Stimulated activated CD4-positive, alpha-beta T cell treated with anti-CD3 and anti-CD28 coated beads, TNF-alpha, amount 100 ng/mL, for 48 hours (primary cell): ENCODE measurements at regions not wholly inside any gene's neighbourhood (a gene's known extent, or its start where the extent isn't known, plus 50 kb on each side); places are given as distances from the start of the nearest gene placed in this dataset.
"Not testable (repeated sequence)": the region's sequence is repeated elsewhere in the genome, so short reads cannot be mapped to it uniquely, and the experiment has no call there.

Source experiments
- DNase-seq, 3 donors: peaks; one replicate each; pipeline ENCODE4 v3.0.0-alpha.2; 2020; ENCODE audit warnings: low read depth in 3 of 3

DNA sequence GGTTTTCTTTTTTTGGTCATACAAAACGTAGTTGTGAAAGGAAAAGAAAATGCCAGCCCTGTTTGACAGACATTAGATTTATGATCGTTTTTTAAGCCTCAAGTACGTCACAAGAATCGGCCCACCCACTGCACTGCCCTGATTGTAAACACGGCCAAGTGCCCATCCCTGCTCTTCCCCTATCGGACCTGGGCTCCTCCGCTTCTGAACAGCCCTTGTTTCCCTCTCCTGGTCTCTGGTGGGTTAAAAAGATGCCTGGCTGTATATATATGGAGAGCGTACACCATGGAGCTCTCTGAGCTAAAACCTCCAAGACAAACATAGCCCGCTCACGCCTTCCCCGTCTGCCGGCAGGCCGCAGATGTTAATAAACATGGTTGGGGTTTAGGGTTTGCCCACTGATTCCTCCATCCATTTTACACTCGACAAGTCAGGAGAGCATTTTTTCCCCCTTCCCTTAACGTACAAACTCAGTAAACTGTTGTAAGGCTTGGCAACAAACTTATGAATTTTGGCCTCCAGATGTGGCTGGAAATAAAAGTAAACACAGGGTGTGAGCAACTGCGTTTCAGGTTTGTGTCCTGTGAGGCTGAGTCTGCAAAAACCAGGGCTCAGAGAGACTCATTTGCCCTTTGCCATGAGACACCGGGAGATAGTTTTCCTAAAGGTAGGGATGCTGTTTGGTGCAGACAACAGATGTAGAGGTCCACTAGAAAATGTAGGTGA is 325.9 kb downstream of the SOX9 start:
- DNase-seq: no peak

DNA sequence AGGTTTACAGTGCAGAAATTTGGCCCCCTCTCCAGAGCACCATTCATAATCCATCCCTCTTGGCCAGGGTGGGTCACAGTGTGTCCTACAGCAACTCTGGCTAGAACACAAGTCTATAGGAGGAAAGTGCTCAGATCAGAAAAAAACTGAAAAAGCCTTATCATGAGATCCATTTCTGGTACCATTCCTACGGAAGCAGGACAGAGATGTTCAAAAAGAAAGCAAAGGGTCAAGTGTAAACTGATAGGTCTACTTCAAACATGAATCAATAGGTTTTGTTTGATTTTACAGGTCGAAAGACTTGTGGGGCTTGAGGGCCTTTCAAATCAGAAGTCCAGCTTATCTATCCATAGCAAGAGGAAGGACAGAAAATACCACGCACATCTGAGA is 326.4 kb downstream of the SOX9 start:
- no peak for DNase-seq

DNA sequence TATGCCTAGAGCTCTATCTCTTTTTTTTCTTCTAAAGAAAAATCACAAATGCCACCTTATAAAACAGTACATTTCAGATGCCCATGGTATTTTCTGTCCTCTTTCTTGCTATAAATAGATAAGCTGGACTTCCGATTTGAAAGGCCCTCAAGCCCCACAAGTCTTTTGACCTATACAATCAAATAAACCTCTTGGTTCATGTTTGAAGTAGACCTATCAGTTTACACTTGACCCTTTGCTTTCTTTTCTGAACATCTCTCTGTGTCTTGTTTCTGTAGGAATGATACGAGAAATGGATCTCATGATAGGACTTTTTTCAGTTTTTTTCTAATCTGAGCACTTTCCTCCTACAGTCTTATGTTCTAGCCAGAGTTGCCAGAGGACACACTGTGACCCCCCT is 327.2 kb downstream of the SOX9 start:
- no peak for DNase-seq

DNA sequence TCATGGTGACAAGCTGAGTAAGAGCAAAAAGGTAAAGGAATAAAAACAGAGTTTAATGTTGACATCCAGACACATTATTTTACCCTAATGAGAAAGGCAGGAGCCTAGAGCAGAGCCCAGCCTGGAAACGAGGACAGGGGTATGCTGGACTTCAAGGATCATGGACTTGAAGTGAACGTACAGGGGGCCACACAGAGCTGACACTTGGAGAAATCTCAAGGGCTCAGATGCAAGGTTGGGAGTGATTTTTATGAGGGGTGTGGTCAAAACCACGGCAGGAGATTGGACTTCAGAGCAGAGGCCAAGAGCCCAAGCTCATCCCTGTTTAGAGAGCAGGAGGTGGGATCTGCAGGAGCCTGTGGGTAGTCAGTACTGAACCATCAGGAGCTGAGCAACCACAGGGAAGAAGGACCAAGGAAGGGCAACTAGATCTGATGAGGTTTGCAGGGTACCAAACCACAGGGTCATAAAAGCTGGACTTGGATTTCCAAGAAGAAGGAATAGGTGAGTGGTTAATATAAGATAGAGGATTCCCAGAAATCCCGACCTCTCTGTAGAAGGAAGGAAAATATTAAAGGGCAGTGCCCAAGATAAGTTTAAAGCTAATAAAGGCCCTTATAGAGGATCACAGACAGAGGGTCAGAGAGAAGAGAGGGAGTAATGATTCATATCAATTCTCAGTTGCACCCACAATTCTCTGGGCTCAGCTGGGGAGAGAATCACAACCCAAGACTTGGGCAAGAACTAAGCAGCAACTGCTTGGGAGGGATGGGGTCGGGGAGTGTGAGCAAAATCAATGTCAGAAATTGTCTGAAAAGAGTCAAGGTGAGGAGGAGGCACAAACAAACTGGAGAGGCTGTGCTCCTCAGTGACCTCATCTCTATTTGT is 331.7 kb downstream of the SOX9 start:
- no peak for DNase-seq

DNA sequence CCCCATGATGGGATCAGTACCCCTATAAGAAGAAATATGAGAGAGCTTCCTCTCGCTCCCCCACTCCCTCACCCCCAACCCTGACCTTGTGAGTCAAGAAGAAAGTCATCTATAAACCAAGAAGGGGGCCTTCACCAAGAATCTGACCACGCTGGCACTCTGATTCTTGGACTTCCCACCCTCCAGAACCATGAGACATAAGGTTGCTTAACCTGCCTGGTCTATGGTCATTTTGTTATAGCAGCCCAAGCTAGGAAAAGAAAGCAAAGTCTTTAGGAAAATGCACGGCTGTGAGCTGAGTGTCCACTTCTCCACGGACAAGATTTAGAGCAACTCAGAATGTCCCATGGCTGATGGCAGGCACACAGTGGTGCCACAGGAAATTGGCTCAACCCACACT is 333.5 kb downstream of the SOX9 start:
- DNase-seq: no peak

DNA sequence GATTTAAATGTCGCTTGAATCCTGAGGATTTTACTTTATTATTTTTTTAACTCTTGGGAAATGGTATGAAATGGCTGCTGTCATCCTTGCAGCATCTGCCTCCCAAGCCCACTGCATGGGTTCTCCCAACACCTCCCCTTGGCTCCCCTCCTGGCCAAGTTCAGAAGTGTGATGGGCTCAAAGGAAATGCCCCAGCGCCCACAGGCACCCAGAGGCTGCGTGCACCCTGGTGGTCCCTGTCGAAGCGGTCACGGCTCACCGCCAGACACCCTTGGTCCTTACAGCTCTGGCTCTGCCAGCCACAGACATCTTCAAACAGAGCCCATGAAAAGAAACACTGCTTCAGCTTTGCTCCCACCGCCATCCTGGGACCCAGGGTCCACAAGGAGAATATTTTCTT is 334.7 kb downstream of the SOX9 start:
- no peak for DNase-seq

DNA sequence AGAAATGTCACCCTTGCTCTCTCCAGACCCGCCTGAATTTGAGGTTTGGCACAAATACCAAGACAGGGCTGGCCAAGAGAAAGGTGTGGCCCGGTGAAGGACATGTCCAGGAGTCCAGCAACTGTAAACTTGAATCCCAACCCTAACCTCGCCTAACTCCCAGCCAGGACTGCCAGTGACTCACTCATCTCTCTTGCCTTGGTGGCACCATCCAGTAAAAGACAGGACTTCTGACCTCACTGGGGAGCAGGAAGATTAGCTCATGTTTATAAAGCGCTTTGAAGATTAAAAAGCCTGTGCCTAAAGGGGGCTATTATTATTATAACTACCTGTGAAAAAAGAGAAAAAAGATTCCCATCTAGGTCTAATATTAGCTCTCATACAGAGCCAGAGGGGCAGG is 335.3 kb downstream of the SOX9 start:
- DNase-seq: no peak

DNA sequence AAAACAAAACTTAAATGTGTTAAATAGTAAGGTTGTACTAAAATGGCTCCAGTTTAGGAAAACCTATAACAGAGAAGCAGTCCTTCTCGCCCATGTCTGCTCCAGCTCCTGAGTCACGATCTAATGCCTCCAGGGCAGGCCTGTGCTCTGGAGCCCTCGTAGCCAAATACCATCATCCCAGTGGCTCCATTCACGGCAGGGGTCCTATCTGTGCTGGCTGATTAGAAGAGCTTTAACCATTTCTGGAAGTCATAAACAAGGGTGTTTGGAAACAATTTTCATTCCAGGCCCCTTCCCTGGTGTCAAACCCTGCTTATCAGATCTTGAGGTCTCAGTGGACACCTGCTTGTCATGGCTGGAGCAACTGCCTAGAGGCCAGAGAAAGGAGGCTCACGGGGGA is 336.9 kb downstream of the SOX9 start:
- no peak for DNase-seq

DNA sequence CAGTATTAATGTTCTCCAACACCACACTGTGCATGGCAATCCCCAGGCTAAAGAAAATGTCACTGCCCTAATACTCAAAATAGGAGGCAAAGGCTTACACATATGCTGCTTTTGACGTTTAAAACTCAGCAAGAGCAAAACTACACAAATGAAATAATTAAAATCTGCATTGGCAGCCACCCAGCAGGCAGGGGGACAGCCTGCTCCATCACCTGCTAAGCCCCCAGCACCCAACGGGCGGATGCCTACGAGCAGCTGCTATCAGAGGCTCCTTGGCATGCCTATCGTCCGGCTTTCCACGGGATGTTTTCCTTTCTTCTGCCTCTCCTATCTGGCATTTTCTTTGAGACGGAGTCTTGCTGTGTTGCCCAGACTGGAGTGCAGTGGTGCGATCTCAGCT is 337.5 kb downstream of the SOX9 start:
- no peak for DNase-seq

DNA sequence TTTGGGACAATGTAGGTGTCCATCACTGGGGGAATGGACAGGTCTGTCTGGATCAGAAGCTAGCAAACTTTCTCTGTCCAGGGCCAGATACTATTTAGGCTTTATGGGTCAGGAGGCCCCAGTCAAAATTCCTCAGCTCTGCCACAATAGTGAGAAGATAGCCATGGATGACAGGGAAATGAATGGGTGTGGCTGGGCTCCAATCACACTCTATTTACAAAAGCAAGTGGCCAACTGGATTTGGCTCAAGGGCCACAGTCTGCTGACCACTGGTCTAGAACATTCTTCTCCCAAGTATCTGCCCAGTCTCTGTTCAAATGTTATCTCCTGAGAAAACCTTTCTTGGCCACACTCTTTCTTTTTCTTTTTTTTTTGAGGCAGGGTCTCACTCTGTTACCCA is 339.9 kb downstream of the SOX9 start:
- DNase-seq: no peak

DNA sequence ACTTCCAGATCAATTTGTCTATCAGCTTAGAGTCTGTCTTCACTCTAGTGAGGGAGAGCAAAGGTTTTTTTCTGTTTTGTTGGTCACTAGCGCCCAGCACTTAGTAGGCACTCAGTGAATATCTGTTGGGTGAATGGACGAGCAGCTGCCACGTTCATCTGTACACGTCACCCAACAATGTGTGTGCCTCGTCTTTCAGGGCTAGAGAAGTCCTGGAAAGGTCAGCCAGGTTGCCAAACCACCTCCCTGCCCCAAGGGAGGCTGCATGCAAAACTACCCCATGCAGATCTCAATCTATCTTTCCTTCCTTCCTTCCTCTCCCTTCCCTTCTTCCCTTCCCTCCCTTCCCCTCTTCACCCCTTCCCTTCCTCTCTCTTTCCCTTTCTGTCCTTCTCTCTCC is 340.9 kb downstream of the SOX9 start:
- DNase-seq: no peak

DNA sequence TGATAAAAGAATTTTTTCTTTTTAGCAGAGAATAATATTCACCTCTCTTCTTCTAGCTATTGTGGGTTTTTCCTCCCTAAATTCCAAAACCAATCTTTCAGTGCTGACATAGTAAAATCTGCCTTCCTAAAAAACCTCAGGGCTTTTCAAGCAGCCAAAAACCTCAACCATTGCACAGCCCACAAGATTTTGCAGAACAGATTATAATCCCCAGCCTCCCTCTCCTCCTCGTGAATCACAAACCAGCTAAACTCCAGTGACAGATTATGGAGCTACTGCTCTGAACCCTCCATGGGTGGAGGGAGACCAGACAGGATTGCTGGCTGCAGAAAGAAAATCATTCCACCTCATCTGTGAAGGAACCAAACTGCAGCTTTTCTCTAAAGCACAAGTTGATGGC is 341.6 kb downstream of the SOX9 start:
- DNase-seq: no peak

DNA sequence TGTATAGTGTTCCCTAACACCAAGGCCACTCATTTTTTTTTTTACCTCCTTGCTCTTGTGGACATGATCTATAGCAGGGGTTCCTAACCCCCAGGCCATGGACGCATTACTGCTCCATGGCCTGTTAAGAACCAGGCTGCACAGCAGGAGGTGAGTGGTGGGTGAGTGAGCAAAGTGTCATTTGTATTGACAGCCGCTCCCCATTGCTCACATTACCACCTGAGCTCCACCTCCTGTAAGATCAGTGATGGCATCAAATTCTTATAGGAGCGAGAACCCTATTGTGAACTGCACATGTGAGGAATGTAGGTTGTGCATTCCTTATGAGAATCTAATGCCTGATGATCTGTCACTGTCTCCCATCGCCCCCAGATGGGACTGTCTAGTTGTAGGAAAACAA is 342.0 kb downstream of the SOX9 start:
- DNase-seq: no peak

DNA sequence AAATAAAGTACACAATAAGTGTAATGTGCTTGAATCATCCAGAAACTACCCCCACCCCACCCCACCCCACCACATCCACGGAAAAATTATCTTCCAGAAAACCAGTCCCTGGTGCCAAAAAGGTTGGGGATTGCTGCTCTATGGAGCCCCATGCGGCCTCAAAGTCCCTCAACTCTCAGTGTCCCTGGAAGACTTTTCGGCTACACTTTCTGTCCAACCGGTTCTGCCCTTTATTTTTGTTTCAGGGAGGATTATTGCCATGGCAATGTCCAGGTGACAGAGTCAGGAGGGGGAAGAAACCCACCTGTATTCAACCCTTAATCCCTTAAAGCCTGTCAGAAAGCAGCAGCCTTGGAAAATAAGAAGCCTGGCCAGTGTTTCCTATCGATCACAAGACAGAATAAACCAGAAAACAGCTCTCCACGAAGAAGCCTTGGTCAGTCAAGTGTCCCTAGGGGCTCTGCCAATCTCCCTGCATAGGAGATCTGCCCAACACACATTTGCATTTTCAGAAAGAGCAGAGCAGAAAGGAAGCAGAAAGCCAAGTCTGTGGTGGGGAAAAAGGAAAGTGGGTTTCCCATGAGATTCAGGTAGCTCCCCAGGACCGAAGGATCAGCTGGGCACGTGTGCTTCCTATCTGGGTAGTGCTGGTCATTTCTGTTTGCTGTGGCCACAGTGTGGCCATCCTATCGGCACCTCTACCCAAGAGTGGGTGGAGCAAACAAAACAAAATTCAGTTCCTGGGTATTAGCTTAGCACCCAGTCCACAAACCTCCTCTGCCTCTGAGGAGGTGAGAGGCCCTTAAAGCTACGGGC is 342.7 kb downstream of the SOX9 start:
- no peak for DNase-seq

DNA sequence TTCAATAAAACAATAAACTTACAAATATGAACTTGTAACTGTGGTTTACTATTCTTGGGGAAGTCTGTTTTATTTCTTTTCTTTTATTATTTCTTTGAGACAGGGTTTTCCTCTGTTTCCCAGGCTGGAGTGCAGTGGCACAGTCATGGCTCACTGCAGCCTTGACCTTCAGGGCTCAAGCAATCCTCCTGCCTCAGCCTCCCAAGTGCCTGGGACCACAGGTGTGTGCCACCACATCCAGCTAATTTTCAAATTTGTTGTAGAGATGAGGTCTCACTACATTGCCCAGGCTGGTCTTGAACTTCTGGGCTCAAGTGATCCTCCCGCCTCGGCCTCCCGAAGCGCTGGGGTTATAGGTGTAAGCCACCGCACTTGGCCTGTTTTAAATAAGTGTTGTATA is 343.4 kb downstream of the SOX9 start:
- DNase-seq: not testable (repeated sequence)

DNA sequence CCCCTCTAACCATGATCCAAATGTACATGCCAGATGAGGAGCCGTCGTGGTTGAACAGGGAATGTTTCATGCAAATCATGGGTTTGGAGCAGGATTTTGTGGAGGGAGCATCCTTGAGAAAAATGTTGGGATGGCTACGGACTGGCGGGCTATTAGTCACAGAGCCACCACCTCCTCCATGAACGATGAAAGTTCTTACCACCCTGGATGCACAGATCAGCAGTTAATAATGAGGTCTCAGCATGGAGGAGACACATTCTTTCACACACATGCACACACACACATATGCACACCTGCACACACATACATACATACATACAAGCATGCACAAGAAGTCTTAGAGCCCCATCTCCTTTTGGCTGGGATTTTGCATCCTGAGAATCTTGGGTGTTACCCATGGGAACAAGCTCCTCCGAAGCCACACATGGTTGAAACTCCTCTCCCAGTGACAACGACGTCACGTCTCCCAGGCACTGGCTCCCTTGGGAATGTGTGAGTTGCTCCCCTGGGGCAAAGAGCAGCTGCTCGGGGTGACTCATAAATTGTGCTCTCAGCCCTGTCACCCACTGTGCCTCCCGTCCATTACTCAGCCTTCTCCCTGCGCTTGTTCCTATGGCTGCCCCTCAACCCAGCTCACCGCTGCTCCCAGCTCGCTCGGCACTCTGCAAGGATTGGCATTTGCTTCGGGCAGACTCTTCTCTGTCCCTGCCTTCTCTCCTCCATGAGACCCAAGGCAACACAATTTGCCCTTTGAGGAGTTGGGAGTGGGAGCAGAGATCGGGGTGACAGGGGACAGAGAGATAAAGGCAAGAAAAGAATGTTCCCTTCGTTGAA is 344.6 kb downstream of the SOX9 start:
- DNase-seq: no peak

DNA sequence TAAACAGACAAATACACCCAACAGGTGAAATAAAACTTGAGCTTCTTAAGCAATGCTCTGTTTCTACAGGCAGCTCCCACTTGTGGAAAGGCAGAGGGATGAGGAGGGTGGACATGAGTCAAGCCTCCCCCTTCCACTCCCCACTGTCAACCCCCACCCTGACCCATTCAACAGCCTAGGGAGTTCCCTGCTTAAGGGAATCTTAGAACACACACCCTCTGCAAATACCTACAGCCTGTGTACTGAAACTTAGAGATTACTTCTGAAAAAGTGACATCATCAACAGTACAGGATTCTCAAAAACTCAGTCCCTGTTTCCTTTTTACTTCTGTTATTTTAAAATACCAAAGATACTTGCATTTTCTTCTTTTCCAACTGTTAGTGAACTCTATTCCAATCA is 345.4 kb downstream of the SOX9 start:
- no peak for DNase-seq

DNA sequence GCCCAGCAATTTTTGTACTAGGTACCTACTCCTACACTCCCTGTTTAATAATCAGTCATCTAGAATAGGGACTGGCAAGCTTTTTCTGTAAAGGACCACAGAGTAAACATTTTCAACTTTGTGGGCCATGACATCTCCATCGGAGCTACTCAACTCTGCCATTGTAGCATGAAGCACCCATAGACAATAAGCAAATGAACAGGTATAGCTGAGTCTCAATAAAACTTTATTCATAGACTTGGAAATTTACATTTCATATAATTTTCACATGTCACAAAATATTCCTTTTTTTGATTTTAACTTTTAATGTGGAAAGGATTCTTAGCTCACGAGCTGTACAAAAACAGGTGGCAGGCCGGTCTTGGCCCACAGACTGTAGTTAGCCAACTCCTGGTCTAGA is 345.8 kb downstream of the SOX9 start:
- no peak for DNase-seq

DNA sequence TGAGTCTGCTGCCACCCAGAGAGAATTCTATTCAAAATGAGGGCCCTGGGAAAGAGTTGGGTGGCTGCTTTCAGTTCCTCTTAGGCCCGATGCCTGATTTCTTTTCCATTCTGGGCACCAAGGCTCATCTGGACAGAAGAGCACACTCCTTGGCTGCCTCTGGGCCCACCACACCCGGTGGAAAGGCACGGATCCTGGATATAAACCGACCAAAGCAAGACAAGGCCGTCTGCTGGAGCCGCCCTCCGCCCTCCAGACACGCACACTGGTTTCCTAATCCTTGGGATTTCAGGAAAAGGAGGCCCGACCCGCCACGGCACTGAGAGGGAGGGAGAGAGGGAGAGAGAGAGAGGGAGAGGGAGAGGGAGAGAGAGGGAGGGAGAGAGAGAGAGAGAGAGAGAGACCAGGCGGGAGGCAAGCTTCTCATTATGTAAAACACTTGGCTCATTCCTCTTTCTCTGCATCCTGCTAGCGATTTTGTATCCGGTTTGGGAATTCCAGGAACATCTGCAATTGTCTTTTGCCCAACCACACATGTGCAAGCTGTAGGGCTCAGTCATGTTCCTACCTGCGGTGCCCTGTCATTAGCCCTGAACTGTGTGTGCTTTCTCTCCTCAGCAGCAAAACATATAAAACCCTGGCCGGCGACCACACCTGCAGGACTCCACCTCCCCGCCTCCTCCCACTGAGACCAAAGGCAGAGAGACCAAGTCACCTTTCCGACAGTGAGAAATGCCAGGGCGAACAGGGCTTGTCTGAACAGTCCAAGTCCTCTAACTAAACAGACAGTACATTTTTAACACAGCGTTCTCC is 347.2 kb downstream of the SOX9 start:
- DNase-seq: no peak

DNA sequence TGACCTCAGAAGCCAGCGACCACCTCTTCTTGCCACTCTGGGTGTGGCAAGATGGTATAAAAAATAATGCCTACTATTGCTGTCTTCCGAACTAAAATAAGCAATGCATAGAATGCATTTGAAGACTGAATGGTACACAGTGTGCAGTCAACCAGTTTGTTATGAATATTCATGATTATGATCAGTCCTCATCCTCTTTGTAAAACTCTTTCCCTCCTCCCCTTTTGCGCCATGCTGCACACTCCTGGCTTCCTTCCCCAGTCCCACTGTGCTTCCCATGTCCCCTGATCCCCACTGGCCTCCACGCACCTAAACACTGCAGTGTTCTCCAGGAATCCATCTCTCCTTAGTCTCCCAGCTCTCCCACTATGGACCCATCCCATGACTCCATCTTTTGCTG is 348.0 kb downstream of the SOX9 start:
- no peak for DNase-seq
